Colon (tissue), 2 donors: ENCODE measurements at regions not wholly inside any gene's neighbourhood (a gene's known extent, or its start where the extent isn't known, plus 50 kb on each side); places are given as distances from the start of the nearest gene placed in this dataset.

Experiments used
- FAIRE-seq: peaks from 2 replicates; lab custom pipeline; 2012; peaks lifted over from hg19 to GRCh38; lab: Jason Lieb, UNC
- donor health status: control.
- donor health status: control.

DNA sequence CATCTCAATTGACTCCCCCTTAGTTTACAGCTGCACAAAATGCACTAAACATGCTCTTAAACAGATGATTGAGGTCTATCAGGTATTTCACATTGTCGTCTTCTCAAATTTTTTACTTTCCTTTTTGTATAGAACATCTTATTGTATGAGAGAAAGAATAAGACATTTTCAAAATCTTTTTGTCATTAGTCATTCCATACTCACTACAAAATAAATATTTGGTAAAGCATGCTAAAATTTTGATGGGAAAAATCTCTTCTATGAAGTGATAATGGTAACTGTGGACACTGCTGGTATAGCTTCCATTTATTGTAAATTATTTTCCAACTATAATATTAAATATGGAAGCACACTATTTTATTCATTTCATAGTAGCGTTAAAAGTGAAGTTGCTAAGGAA, 185.6 kb upstream of the FSTL5 start:
- FAIRE-seq, result no peak

DNA sequence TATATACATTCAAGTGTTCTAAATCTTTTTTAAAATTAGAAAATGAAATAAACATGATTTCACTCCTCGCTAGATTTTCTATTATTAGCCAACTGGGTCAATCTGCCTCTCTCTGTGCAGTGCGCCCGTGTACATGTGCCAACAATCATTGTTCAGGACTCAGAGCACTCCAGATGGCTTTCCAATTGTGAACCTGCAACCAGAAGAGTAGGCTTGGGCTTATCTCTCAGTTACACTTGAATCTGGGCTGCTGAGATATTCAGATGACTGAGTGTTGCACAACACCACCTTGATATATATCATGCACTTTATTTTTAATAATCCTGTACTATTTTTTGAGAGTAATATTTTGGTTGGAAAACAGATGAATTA, 184.0 kb upstream of the FSTL5 start:
- FAIRE-seq, result no peak

DNA sequence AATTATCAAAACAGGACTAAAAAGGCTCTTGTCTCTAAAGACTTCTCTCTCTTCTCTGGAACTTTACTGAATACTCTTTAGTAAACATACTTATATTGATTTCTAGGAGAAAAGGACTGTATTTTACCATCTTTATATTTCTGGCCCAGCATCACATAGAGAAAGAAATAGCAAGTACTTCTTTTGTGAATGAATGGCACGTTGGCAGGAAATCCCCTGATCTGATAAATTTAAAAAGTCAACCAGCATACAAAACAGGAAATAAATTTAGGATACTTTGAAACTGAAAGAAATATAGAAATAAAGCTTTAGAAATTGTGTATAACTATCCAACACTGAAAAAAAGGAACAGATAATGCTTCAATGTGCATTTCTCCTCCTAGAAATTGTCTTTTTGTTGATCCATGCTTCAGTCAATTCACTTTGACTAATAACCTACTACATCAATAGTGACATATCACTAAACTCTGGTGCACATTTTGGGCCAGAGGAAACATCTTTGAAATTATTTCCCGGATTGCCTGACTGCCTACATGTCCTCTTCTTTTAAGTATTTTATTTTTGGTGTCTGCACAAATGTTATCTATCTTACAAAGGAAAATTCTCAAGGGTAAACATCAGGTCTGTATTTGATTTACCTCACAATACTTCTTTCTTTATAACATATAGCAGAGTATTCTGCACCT, 183.5 kb upstream of the FSTL5 start:
- no peak for FAIRE-seq

DNA sequence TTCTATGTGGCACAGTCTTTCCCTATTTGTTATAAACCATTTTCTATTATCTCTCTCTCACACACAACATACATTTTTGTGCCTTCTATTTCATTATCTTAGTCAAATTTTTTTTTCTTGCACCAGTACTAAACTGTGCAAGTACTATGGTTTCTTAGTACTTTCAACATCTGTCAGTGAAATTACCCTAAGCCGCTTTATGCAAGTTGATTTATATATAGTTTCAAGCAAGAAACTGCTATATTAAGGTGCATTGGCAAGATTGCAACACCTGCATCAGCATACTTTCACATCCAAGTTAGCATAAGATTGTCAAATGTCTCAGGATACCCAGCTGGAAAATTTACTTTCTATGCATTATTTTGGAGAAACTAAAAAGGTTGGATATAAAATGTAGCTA, 180.2 kb upstream of the FSTL5 start:
- no peak for FAIRE-seq

DNA sequence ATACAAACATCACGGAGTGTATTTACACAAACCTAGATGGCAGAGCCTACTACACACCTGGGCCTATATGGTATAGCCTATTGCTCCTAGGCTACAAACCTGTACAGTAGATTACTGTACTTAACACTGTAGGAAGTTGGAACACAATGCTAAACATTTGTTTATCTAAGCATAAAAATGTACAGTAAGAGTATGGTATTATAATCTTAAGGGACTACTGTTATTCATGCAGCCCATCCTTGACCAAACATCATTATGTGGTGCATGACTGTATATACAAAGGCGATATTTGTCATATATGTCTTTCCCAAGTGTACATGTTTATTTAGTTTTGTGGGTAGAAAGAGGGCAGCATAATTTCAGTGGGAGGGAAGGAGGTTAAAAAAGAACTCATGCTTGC, 177.7 kb upstream of the FSTL5 start:
- no peak for FAIRE-seq

DNA sequence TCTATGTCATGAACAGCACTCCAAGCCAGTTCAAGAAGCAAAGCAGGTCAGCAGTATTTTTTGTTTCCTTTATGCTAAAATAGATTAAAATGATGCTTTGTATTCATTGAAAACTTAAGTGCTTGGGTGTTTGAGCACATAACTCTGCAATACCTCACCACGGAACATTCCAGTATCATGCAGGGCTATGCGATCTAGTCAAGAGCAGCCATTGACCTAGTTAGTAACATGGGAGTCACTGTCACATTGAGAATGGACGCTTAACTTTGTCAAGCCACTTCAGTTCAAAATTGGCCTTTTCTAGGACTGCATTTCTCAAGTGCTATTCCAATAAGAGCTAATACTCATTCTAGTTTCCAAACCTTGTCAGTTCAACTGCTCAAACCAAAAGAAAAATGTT, 160.1 kb upstream of the FSTL5 start:
- no peak for FAIRE-seq

DNA sequence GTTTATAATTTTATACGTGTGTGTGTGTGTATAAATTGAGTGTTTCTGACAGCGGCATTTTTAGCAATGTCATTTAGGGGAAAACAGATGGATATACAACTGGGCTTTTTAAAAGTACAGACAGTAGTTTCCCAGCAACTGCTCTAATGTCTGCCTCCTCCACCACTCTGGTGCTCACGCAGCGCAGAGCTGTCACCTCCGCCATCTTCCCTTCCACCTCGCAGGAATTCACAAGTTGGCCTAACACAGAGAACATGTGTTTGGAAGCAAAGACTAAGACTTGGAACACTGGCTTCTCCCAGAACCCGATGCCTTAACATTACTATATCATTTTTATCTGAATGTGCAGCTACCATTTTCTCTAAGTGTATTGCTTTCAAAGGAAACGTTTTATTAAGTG, 158.3 kb upstream of the FSTL5 start:
- no peak for FAIRE-seq

DNA sequence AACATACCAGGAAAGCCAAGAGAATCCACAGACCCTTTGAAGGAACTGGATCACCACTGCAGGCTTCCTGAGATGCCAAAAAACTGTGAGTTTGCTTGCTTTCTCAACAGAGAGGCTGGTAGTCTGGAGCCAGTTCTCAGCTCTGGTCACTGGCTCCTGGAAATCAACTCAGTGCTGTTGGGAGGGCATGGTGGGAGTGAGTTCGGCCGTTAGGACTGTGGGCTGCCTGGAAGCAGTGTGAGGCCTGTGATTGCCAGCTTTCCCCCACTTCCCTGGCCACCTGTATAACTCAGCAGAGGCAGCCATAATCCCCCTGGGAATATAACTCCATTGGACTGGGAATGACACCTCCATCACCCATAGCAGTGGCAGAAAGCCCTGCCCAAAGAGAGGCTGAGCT, 122.0 kb upstream of the FSTL5 start:
- no peak for FAIRE-seq

DNA sequence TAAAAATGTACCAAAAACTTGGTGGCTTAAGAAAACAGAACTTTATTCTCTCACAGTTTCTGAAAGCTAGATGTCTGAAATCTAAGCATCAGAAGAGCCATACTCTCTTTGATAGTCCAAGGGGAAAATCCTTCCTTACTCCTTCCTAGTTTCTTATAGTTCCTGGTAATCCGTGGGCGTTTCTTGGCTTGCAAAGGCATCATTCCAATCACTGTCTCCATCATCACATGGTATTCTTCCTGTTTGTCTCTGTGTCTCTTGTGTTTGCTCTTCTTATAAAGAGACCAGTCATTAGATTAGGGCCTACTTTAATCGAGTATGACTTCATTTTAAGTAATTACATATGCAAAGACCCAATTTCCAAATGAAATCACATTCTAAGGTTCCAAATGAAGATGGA, 118.9 kb upstream of the FSTL5 start:
- FAIRE-seq, result no peak

DNA sequence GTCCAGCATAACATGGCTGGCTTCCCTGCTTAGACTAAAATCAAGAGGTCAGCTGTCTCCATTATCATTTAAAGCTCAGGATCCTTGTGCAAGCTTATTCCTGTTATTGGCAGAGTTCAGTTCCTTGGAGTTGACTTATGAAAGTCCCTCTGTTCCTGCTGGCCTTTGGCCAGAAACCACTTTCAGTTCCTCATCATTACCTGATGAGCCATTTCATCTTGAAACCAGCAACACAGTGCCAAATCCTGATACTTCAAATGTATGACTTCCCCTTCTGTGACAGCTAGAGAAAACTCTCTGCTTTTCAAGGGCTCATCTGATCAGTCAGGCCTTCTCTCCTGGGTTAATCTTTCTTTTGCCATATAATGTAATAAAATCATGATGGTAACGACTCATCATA, 110.6 kb upstream of the FSTL5 start:
- no peak for FAIRE-seq

DNA sequence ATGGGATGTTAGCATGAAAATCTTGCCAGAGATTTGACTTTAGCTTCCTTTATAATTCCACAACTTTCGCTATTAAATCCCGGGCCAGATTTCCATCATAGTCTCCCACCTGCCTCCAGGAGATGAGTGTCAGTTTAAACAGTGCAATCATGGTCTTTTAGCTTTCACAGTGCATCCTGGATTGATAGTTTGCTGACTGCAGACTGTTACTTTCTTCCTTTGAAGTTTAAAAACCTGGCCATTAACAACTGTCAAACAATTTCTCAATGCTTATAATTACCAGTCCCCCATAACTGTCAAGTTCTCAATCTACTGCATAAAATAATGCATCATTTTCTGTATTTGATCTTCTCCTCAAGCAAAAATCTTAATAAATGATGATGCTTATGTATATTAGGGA, 108.4 kb upstream of the FSTL5 start:
- no peak for FAIRE-seq

DNA sequence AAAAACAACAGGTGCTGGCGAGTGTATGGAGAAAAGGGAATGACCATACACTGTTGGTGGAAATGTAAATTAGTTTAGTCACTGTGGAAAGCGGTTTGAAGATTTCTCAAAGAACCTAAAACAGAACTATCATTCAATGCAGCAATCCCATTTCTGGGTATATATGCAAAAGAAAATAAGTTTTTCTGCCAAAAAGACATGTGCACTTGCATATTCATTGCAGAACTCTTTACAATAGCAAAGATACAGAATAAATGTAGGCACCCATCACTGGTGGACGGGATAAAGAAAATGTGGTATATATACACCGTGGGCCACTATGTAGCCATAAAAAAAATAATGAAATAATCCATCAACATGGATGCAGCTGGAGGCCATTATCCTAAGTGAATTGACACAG, 105.1 kb upstream of the FSTL5 start:
- FAIRE-seq, result no peak

DNA sequence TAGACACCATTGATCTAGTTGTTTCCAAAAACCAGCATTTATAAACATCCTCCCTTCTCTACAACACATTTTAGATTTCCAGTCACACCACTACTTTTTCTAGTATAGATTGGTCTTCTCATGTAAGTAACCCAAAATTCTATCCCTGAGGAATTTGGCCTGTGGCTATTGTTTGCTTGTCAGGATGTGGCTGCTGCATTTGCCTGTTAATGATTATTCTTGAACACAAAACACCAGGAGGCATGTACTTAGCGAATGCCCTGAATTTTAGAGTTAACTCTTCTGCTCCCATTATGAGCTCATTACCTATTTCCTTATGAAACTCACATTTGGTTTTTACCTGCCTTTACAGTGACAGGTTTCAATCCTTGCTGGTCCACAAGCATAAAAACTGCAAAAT, 102.0 kb upstream of the FSTL5 start:
- no peak for FAIRE-seq

DNA sequence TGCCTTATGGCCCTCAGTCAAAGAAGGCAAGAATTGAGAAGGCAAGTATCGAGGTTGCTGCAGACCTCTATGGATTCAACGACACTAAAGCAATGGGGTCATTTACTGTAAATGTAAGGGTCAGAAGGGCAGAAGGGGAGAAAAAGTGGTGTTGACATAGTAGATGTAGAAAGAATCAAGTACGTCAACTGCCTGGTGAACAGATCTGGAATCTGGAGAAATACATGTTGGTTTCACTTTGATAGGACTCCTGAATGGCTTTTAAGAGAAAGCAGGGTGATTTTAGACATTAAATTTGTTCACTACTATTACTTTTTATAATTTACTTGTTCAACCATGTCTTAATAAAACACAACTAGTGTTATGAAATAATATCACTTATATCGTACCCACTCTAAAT, 81.3 kb upstream of the FSTL5 start:
- FAIRE-seq, result no peak

DNA sequence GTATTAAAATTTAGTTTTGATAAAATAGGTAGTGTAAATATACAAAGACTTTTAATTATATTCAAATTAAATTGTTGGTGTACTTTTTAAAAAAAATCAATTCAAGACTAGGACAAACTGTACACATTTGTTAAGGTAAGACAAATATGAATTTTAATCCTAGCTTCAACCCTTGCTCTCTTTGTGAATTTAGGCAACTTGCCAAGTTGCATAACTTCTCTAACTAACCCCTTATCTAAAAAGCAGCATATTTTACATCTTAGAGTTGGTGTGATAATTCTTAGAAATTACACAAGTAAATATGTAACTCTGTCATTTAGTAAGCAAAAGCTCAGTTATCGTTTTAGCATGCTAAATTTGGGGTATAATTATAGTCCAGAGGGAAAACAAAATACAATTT, 78.1 kb upstream of the FSTL5 start:
- FAIRE-seq, result no peak

DNA sequence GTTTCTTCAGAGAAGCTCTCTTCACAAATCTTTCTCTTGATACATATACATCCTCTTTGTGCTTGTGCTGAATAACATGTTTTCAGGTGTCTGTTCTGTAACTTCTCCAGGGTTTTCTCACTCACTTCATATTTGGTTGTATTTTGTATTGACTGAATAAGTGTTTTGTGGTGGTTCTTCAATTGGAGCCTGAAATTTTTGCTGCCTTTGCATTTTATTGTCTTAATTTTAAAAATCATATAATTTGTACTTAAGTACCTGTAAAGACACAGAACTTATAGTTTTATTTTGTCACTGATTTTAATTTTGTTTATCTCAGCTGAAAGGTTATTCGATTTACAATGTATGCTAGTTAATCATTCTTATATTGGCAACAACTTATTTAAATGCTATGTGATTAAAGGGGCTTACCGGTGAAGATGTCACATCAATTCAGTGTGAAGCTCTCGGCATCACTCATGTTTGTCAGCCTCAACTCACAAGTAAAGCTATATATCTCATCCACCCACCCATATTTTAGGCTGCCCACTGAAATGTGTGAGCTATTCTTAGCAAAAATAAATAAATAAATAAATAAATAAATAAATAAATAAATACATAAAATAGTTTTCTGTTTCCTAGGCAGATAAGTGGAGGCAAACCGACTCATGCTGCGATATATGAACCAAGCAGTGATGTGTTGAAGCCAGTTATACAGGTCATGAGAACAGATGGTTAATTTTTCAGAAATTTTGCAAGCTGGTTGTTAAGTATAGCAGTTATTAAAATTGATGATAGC, 76.4 kb upstream of the FSTL5 start:
- FAIRE-seq, result no peak

DNA sequence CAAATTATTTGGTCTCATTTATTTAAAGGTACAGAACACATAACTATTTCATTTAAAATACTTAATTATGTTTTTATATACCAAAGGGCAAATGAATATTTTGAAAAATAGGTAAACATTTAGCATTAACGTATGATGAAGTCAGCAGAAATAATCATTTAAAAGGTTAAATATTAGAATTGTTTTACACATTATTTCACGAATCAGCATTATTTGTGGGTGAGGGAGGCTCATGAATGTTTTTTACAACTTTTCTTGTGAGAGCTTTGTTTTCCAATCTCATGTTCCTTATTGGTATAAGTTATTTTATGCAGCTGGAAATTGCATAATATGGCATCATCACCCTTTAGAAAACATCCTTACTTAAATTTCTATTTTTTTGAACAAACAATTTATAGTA, 73.9 kb upstream of the FSTL5 start:
- peak; percentile 60 for FAIRE-seq

DNA sequence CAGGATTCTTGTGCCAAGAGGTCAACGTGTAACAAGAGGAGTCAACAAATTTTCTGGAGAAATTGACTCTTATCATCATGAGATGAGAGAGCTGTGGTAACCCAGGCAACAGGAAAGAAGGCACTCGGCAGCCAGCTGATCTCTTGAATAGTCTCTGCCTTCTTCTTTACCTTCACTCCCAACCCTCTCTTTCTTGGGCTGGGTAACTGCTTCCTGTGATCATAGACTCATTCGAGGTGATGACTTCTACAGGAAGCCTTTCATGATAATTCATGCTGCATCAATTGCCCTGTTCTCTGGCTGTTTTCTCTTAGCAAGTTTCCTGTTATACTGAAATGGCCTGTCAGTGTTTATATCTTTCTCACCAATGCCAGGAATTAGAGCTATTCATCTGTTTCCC, 70.8 kb upstream of the FSTL5 start:
- FAIRE-seq, result no peak

DNA sequence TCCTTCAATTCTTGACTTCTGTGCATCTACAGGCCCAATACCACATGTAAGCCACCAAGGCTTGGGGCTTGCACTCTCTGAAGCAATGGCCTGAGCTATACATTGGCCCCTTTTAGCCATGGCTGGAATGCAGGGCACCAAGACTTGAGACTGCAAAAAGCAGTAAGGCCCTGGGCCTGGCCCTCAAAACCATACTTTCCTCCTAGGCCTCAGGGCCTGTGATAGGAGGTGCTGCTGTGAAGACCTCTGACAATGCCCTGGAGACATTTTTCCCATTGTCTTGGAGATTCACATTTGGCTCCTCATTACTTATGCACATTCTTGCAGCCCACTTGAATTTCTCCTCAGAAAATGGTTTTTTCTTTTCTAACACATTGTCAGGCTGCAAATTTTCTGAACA, 68.5 kb upstream of the FSTL5 start:
- no peak for FAIRE-seq

DNA sequence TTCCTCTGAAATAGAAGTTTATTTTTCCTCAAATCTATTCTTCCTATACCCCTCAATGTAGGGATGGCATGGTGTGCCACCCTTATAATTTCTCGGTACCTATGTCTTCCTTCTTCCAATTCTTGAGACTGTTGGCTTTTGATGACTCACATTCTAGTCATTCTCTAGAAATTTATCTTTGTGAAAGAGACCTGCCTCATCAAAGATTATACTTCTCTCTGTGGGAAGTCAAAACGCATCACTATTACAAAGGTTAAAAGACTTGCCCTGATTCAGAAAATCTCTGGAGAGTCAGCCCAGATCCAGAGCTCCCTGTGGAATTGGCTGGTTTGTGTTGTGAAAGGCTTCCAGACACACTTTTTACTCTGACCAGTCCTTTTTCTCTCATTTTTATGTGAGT, 65.9 kb upstream of the FSTL5 start:
- no peak for FAIRE-seq

DNA sequence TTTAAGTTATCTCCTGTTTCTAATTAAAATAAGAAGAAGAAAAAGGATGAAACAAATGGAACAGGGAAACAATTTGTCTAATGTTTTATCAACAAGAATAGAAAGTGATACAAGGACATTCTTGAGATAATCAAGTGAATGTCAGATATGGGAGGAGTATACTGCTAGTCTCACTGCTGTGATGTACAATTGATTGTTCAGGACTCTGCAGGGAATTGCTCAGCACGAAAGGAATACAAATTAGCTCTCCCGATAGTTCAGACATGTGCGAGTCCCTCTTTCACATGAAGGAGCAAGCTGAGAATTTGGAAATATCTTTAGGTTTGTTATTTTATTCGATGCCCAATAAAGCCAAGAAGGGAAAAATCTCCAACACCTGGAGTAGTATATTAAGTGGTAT, 57.3 kb upstream of the FSTL5 start:
- no peak for FAIRE-seq
